Spleen (tissue), 11 donors: ENCODE measurements at regions not wholly inside any gene's neighbourhood (a gene's known extent, or its start where the extent isn't known, plus 50 kb on each side); places are given as distances from the start of the nearest gene placed in this dataset.

Experiments used
- DNase-seq: peaks from one replicate; pipeline ENCODE4 v3.0.0-alpha.2; 2020
- H3K27ac ChIP-seq, 8 donors: fragments of 200-600 bp; sonication (generic) in 7 of 8; 1 replicate in 4 of 8; 2 replicates in 4 of 8; pipeline versions ENCODE4 v1.5.0 to v1.8.0; 2016 to 2021; ENCODE audit warnings: inconsistent platforms in 4 of 8, mild to moderate bottlenecking in 4 of 8, moderate library complexity in 1 of 8
- H3K27me3 ChIP-seq, 7 donors: fragments of 200-600 bp; sonication (generic) in 6 of 7; replicated peaks in 1 of 7; 1 replicate in 4 of 7; 2 replicates in 3 of 7; pipeline versions ENCODE4 v1.5.0 to v1.8.0; 2016 to 2021; ENCODE audit warnings: inconsistent platforms in 3 of 7, mild to moderate bottlenecking in 1 of 7
- H3K36me3 ChIP-seq, 6 donors: fragments of 200-600 bp; sonication (generic) in 5 of 6; 1 replicate in 4 of 6; 2 replicates in 2 of 6; pipeline versions ENCODE4 v1.5.0 to v1.8.0; 2016 to 2021; ENCODE audit warnings: inconsistent platforms in 2 of 6
- H3K4me1 ChIP-seq, 6 donors: fragments of 200-600 bp; sonication (generic) in 5 of 6; 1 replicate in 3 of 6; 2 replicates in 3 of 6; pipeline versions ENCODE4 v1.5.0 to v1.8.0; 2016 to 2021; ENCODE audit warnings: inconsistent platforms in 3 of 6
- H3K4me3 ChIP-seq, 8 donors: fragments of 200-600 bp; sonication (generic) in 7 of 8; 1 replicate in 4 of 8; 2 replicates in 4 of 8; pipeline versions ENCODE4 v1.5.0 to v1.8.0; 2016 to 2021; ENCODE audit warnings: inconsistent platforms in 4 of 8, mild to moderate bottlenecking in 4 of 8, moderate library complexity in 2 of 8
- H3K9me3 ChIP-seq, 8 donors: fragments of 200-600 bp; sonication (generic) in 7 of 8; 1 replicate in 4 of 8; 2 replicates in 4 of 8; pipeline versions ENCODE4 v1.5.0 to v1.8.0; 2016 to 2021; ENCODE audit warnings: inconsistent platforms in 4 of 8
- CTCF ChIP-seq, 11 experiments: fragments of 200-600 bp in 7 of 11; fragments of 450-650 bp in 4 of 11; sonication (generic) in 4 of 11; IDR thresholded peaks in 8 of 11; conservative IDR thresholded peaks in 3 of 11; 1 replicate in 7 of 11; 2 replicates in 4 of 11; pipeline versions ENCODE4 v1.4.0 to v1.8.0; 2016 to 2021; ENCODE audit warnings: antibody characterized with exemption in 11 of 11, inconsistent platforms in 4 of 11, mild to moderate bottlenecking in 1 of 11
- POLR2A ChIP-seq, 3 donors: fragments of 450-650 bp; IDR thresholded peaks; one replicate each; pipeline ENCODE4 v1.5.1; 2017; ENCODE audit warnings: antibody characterized with exemption in 3 of 3, mild to moderate bottlenecking in 1 of 3
- POLR2AphosphoS5 ChIP-seq, 3 donors: sonication (generic); formaldehyde crosslinking; IDR thresholded peaks; one replicate each; pipeline ENCODE4 v1.5.1; 2017; ENCODE audit warnings: antibody characterized with exemption in 3 of 3
- WGBS, 5 donors: extraction: QIAGEN DNeasy Blood & Tissue Kit in 3 of 5; methylation state at CpG; one replicate each; pipeline versions ENCODE4 v1.1.5 to v1.1.7; 2013 to 2018; 5-methylcytosine and 5-hydroxymethylcytosine counted together
- intact Hi-C: fragments of 100-400 bp; cut with DNase I; formaldehyde crosslinking; loops from one replicate; pipeline ENCODE4 v1.15.0; 2023; ENCODE audit warnings: low total_unique reads
- donor health status: healthy with polysubstance abuse.
- donor health status: DM: no; HTN: no; CAD: no; lungs with moderate emphysema.
- donor health status: DM: no; HTN: no; CAD: no.
- donor health status: Bipolar disorder and iron deficiency.
- donor health status: healthy.
- donor health status: DM: no; HTN: no; CAD: no.
- donor health status: DM: yes; HTN: yes; CAD: no.

- intact Hi-C loops: no loop called here
- no peaks in the 10 kb centered on the region for H3K27me3 ChIP-seq
- H3K4me3 ChIP-seq: no peak overlapping the region
- H3K36me3 ChIP-seq: no peaks in the 10 kb centered on the region
- no peaks in the 10 kb centered on the region for H3K4me1 ChIP-seq
- 59 to 84% (median 80%) methylated on average over 2 of the region's 2 CpGs for WGBS, 5 donors
- no peak overlapping the region for H3K27ac ChIP-seq
- no peaks in the 10 kb centered on the region for H3K9me3 ChIP-seq
- DNase-seq: no peak
- TF ChIP-seq POLR2A (IDR thresholded peaks at IDR 0.05): no peak
- TF ChIP-seq POLR2AphosphoS5 (IDR thresholded peaks at IDR 0.05): no peak
- TF ChIP-seq CTCF (IDR thresholded peaks at IDR 0.05 in 8 of 11, conservative IDR thresholded peaks at IDR 0.05 in 3 of 11): no peak
Measured at GRCh38 chr13:73548449-73548848, 489.6 kb downstream of the KLF5 start.

- no peak for DNase-seq
- Histone ChIP-seq H3K4me1 (no peaks in the 10 kb centered on the region), H3K9me3 (no peaks in the 10 kb centered on the region), H3K4me3 (no peak overlapping the region), H3K36me3 (no peaks in the 10 kb centered on the region), H3K27me3 (no peaks in the 10 kb centered on the region), H3K27ac (no peak overlapping the region)
- WGBS, 5 donors: 44 to 78% (median 63%) methylated on average over 1 of the region's 1 CpG
- TF ChIP-seq CTCF (IDR thresholded peaks at IDR 0.05 in 8 of 11, conservative IDR thresholded peaks at IDR 0.05 in 3 of 11) (no peak), POLR2A (IDR thresholded peaks at IDR 0.05) (no peak), POLR2AphosphoS5 (IDR thresholded peaks at IDR 0.05) (no peak)
- intact Hi-C loops: no loop called here
Measured at GRCh38 chr13:73547239-73547638, 488.4 kb downstream of the KLF5 start.

DNA sequence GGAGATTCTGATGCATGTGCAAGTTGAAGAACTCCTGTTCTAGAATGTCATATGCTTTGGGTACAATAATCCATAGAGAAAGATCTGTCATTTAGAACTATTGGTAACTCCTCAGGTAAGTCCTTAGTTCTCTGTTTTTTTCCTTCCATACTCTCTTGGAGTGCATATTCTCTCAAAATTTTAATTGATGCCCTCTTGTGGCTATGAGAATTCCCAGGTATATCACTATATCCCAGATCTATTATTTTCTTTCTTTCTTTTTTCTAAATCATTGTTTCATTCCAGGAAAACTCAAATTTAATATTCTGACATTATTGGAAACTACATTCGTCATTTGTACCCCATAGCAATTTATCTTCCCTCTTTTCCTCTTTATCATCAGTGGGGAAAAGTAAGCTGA lies 485.4 kb downstream of the KLF5 start:
- Histone ChIP-seq H3K36me3 (no peaks in the 10 kb centered on the region), H3K4me3 (no peak overlapping the region), H3K9me3 (no peaks in the 10 kb centered on the region), H3K27me3 (no peaks in the 10 kb centered on the region), H3K4me1 (no peaks in the 10 kb centered on the region), H3K27ac (no peak overlapping the region)
- DNase-seq: no peak
- 71 to 98% (median 85%) methylated on average over 1 of the region's 1 CpG for WGBS, 5 donors
- TF ChIP-seq POLR2AphosphoS5 (IDR thresholded peaks at IDR 0.05) (no peak), POLR2A (IDR thresholded peaks at IDR 0.05) (no peak), CTCF (IDR thresholded peaks at IDR 0.05 in 8 of 11, conservative IDR thresholded peaks at IDR 0.05 in 3 of 11) (no peak)
- intact Hi-C loops: no loop called here

GRCh38 chr13:73542446-73542845 lies 483.6 kb downstream of the KLF5 start:
- DNase-seq: no peak
- no peaks in the 10 kb centered on the region for H3K36me3 ChIP-seq
- no peaks in the 10 kb centered on the region for H3K4me1 ChIP-seq
- no peak overlapping the region for H3K27ac ChIP-seq
- no peak overlapping the region for H3K4me3 ChIP-seq
- H3K27me3 ChIP-seq: no peaks in the 10 kb centered on the region
- intact Hi-C loops: no loop called here
- TF ChIP-seq CTCF (IDR thresholded peaks at IDR 0.05 in 8 of 11, conservative IDR thresholded peaks at IDR 0.05 in 3 of 11): no peak
- TF ChIP-seq POLR2A (IDR thresholded peaks at IDR 0.05): no peak
- TF ChIP-seq POLR2AphosphoS5 (IDR thresholded peaks at IDR 0.05): no peak
- no peaks in the 10 kb centered on the region for H3K9me3 ChIP-seq
